ENCODE measurements at regions not wholly inside any gene's neighbourhood (a gene's known extent, or its start where the extent isn't known, plus 50 kb on each side); places are given as distances from the start of the nearest gene placed in this dataset.

GRCh38 chr1:2962541-2962940 lies 58.7 kb upstream of the ACTRT2 start:
- no peaks in the 10 kb centered on the region for H4K20me1 ChIP-seq (ENCODE audit: insufficient read depth, low read depth, low read length)
- no peaks in the 10 kb centered on the region for H3K4me1 ChIP-seq (ENCODE audit: low read length)
- no peak overlapping the region for H3K9ac ChIP-seq (ENCODE audit: low read length)
- DNase-seq: no peak
- H3K36me3 ChIP-seq (ENCODE audit: insufficient read depth, low read length): no peaks in the 10 kb centered on the region
- H2AFZ ChIP-seq (ENCODE audit: low read length): no peak overlapping the region
- no peak overlapping the region for H3K4me3 ChIP-seq (ENCODE audit: low read length)
- no peaks in the 10 kb centered on the region for H3K79me2 ChIP-seq (ENCODE audit: low read length)
- no peaks in the 10 kb centered on the region for H3K9me2 ChIP-seq (replicated peaks; ENCODE audit: insufficient read depth, low read length)
- no peak overlapping the region for H3K27ac ChIP-seq (ENCODE audit: low read length)
- no peaks in the 10 kb centered on the region for H3K27me3 ChIP-seq (ENCODE audit: low read length)
- H3K4me2 ChIP-seq (ENCODE audit: low read depth, low read length, poor library complexity, severe bottlenecking): no peak overlapping the region
- H3K9me3 ChIP-seq (ENCODE audit: low read length): no peaks in the 10 kb centered on the region; the same call in 1 of the 2 replicates

GRCh38 chr1:2962946-2963345 lies 58.3 kb upstream of the ACTRT2 start:
- Histone ChIP-seq H3K27ac (ENCODE audit: low read length) (no peak overlapping the region), H3K9me3 (ENCODE audit: low read length) (no peaks in the 10 kb centered on the region), H3K9ac (ENCODE audit: low read length) (no peak overlapping the region)

GRCh38 chr1:2965676-2966075 lies 55.6 kb upstream of the ACTRT2 start:
- no peaks in the 10 kb centered on the region for H3K9me2 ChIP-seq (replicated peaks; ENCODE audit: insufficient read depth, low read length)
- no peak overlapping the region for H3K27ac ChIP-seq (ENCODE audit: low read length)
- no peak for DNase-seq
- no peak overlapping the region for H3K9ac ChIP-seq (ENCODE audit: low read length)
- H4K20me1 ChIP-seq (ENCODE audit: insufficient read depth, low read depth, low read length): no peaks in the 10 kb centered on the region
- no peaks in the 10 kb centered on the region for H3K79me2 ChIP-seq (ENCODE audit: low read length)
- H3K4me3 ChIP-seq (ENCODE audit: low read length): no peak overlapping the region
- no peaks in the 10 kb centered on the region for H3K36me3 ChIP-seq (ENCODE audit: insufficient read depth, low read length)
- no peaks in the 10 kb centered on the region for H3K4me1 ChIP-seq (ENCODE audit: low read length)
- H2AFZ ChIP-seq (ENCODE audit: low read length): no peak overlapping the region
- no peaks in the 10 kb centered on the region for H3K9me3 ChIP-seq (ENCODE audit: low read length)
- H3K27me3 ChIP-seq (ENCODE audit: low read length): no peaks in the 10 kb centered on the region
- no peak overlapping the region for H3K4me2 ChIP-seq (ENCODE audit: low read depth, low read length, poor library complexity, severe bottlenecking)

More at GRCh38 chr1:2962946-2963345, 58.3 kb upstream of the ACTRT2 start:
- Histone ChIP-seq H3K4me2 (ENCODE audit: low read depth, low read length, poor library complexity, severe bottlenecking) (no peak overlapping the region), H3K79me2 (ENCODE audit: low read length) (no peaks in the 10 kb centered on the region), H4K20me1 (ENCODE audit: insufficient read depth, low read depth, low read length) (no peaks in the 10 kb centered on the region), H3K27me3 (ENCODE audit: low read length) (no peaks in the 10 kb centered on the region), H3K4me1 (ENCODE audit: low read length) (no peaks in the 10 kb centered on the region), H2AFZ (ENCODE audit: low read length) (no peak overlapping the region), H3K36me3 (ENCODE audit: insufficient read depth, low read length) (no peaks in the 10 kb centered on the region), H3K4me3 (ENCODE audit: low read length) (no peak overlapping the region), H3K9me2 (replicated peaks; ENCODE audit: insufficient read depth, low read length) (no peaks in the 10 kb centered on the region)
- no peak for DNase-seq

GRCh38 chr1:2966449-2967328 lies 54.6 kb upstream of the ACTRT2 start:
- H3K27ac ChIP-seq (ENCODE audit: low read length): no peak overlapping the region
- H3K4me3 ChIP-seq (ENCODE audit: low read length): no peak overlapping the region
- H4K20me1 ChIP-seq (ENCODE audit: insufficient read depth, low read depth, low read length): no peaks in the 10 kb centered on the region
- no peaks in the 10 kb centered on the region for H3K4me1 ChIP-seq (ENCODE audit: low read length)
- no peaks in the 10 kb centered on the region for H3K9me3 ChIP-seq (ENCODE audit: low read length)
- no peak overlapping the region for H2AFZ ChIP-seq (ENCODE audit: low read length)
- H3K4me2 ChIP-seq (ENCODE audit: low read depth, low read length, poor library complexity, severe bottlenecking): no peak overlapping the region
- H3K27me3 ChIP-seq (ENCODE audit: low read length): no peaks in the 10 kb centered on the region
- H3K79me2 ChIP-seq (ENCODE audit: low read length): no peaks in the 10 kb centered on the region
- no peak overlapping the region for H3K9ac ChIP-seq (ENCODE audit: low read length)
- no peaks in the 10 kb centered on the region for H3K9me2 ChIP-seq (replicated peaks; ENCODE audit: insufficient read depth, low read length)
- no peak for DNase-seq
- H3K36me3 ChIP-seq (ENCODE audit: insufficient read depth, low read length): no peaks in the 10 kb centered on the region

GRCh38 chr1:2967329-2967725 lies 53.9 kb upstream of the ACTRT2 start:
- H3K27me3 ChIP-seq (ENCODE audit: low read length): no peaks in the 10 kb centered on the region

GRCh38 chr1:2967881-2968280 lies 53.4 kb upstream of the ACTRT2 start:
- Histone ChIP-seq H3K9me2 (replicated peaks; ENCODE audit: insufficient read depth, low read length) (no peaks in the 10 kb centered on the region), H3K79me2 (ENCODE audit: low read length) (no peaks in the 10 kb centered on the region), H3K27me3 (ENCODE audit: low read length) (no peaks in the 10 kb centered on the region), H3K4me2 (ENCODE audit: low read depth, low read length, poor library complexity, severe bottlenecking) (no peak overlapping the region), H3K9ac (ENCODE audit: low read length) (no peak overlapping the region), H3K9me3 (ENCODE audit: low read length) (no peaks in the 10 kb centered on the region), H3K4me1 (ENCODE audit: low read length) (no peaks in the 10 kb centered on the region), H2AFZ (ENCODE audit: low read length) (no peak overlapping the region), H3K27ac (ENCODE audit: low read length) (no peak overlapping the region), H3K4me3 (ENCODE audit: low read length) (no peak overlapping the region), H3K36me3 (ENCODE audit: insufficient read depth, low read length) (no peaks in the 10 kb centered on the region), H4K20me1 (ENCODE audit: insufficient read depth, low read depth, low read length) (no peaks in the 10 kb centered on the region)
- DNase-seq: no peak

More at GRCh38 chr1:2967329-2967725, 53.9 kb upstream of the ACTRT2 start:
- no peaks in the 10 kb centered on the region for H3K79me2 ChIP-seq (ENCODE audit: low read length)
- no peaks in the 10 kb centered on the region for H3K36me3 ChIP-seq (ENCODE audit: insufficient read depth, low read length)
- H3K4me1 ChIP-seq (ENCODE audit: low read length): no peaks in the 10 kb centered on the region
- no peak overlapping the region for H3K27ac ChIP-seq (ENCODE audit: low read length)
- H3K9me2 ChIP-seq (replicated peaks; ENCODE audit: insufficient read depth, low read length): no peaks in the 10 kb centered on the region
- H4K20me1 ChIP-seq (ENCODE audit: insufficient read depth, low read depth, low read length): no peaks in the 10 kb centered on the region
- no peak overlapping the region for H3K4me2 ChIP-seq (ENCODE audit: low read depth, low read length, poor library complexity, severe bottlenecking)
- no peak overlapping the region for H3K4me3 ChIP-seq (ENCODE audit: low read length)
- no peak overlapping the region for H3K9ac ChIP-seq (ENCODE audit: low read length)
- H3K9me3 ChIP-seq (ENCODE audit: low read length): no peaks in the 10 kb centered on the region
- no peak for DNase-seq
- no peak overlapping the region for H2AFZ ChIP-seq (ENCODE audit: low read length)

- Histone ChIP-seq H3K4me2 (ENCODE audit: low read depth, low read length, poor library complexity, severe bottlenecking) (no peak overlapping the region), H3K9me3 (ENCODE audit: low read length) (no peaks in the 10 kb centered on the region), H3K9me2 (replicated peaks; ENCODE audit: insufficient read depth, low read length) (no peaks in the 10 kb centered on the region), H3K4me1 (ENCODE audit: low read length) (no peaks in the 10 kb centered on the region), H3K79me2 (ENCODE audit: low read length) (no peaks in the 10 kb centered on the region), H3K4me3 (ENCODE audit: low read length) (no peak overlapping the region), H3K9ac (ENCODE audit: low read length) (no peak overlapping the region), H4K20me1 (ENCODE audit: insufficient read depth, low read depth, low read length) (no peaks in the 10 kb centered on the region), H3K27ac (ENCODE audit: low read length) (no peak overlapping the region), H2AFZ (ENCODE audit: low read length) (no peak overlapping the region), H3K36me3 (ENCODE audit: insufficient read depth, low read length) (no peaks in the 10 kb centered on the region), H3K27me3 (ENCODE audit: low read length) (no peaks in the 10 kb centered on the region)
- DNase-seq: no peak
Observed at GRCh38 chr1:2968471-2968881, 52.8 kb upstream of the ACTRT2 start.

GRCh38 chr1:2969011-2969844 lies 52.0 kb upstream of the ACTRT2 start:
- Histone ChIP-seq H3K9ac (ENCODE audit: low read length) (no peak overlapping the region), H4K20me1 (ENCODE audit: insufficient read depth, low read depth, low read length) (no peaks in the 10 kb centered on the region), H3K36me3 (ENCODE audit: insufficient read depth, low read length) (no peaks in the 10 kb centered on the region), H3K4me1 (ENCODE audit: low read length) (no peaks in the 10 kb centered on the region), H3K27ac (ENCODE audit: low read length) (no peak overlapping the region), H3K4me3 (ENCODE audit: low read length) (no peak overlapping the region), H3K4me2 (ENCODE audit: low read depth, low read length, poor library complexity, severe bottlenecking) (no peak overlapping the region), H2AFZ (ENCODE audit: low read length) (no peak overlapping the region), H3K9me3 (ENCODE audit: low read length) (no peaks in the 10 kb centered on the region), H3K9me2 (replicated peaks; ENCODE audit: insufficient read depth, low read length) (no peaks in the 10 kb centered on the region), H3K27me3 (ENCODE audit: low read length) (no peaks in the 10 kb centered on the region), H3K79me2 (ENCODE audit: low read length) (no peaks in the 10 kb centered on the region)
- no peak for DNase-seq
